ENCODE measurements at regions not wholly inside any gene's neighbourhood (a gene's known extent, or its start where the extent isn't known, plus 50 kb on each side); places are given as distances from the start of the nearest gene placed in this dataset.
A peak's percentile ranks its signal among the peaks of the same experiment; 100 is the strongest.
"Not testable (repeated sequence)": the region's sequence is repeated elsewhere in the genome, so short reads cannot be mapped to it uniquely, and the experiment has no call there.

DNA sequence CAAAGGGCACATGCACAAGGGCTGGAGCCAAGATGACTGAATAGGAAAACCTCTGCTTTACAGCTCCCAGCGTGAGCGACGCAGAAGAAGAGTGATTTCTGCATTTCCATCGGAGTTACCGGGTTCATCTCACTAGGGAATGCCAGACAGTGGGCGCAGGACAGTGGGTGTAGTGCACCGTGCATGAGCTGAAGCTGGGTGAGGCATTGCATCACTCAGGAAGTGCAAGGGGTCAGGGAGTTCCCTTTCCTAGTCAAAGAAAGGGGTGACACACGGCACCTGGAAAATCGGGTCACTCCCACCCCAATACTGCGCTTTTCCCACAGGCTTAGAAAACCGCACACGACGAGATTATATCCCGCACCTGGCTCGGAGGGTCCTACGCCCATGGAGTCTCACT, 64.5 kb upstream of the HTR1E start:
- DNase-seq (ENCODE audit: low read depth in 2 of 2), result not testable (repeated sequence)

- DNase-seq (ENCODE audit: low read depth in 2 of 2), result no peak
These were observed 65.6 kb upstream of the HTR1E start for GRCh38 chr6:86871681-86872080.

- DNase-seq (ENCODE audit: low read depth in 2 of 2), result no peak
These were observed 67.8 kb upstream of the HTR1E start for GRCh38 chr6:86869500-86869899.

GRCh38 chr6:86859513-86859912, 77.8 kb upstream of the HTR1E start:
- DNase-seq (ENCODE audit: low read depth in 2 of 2), result no peak

DNA sequence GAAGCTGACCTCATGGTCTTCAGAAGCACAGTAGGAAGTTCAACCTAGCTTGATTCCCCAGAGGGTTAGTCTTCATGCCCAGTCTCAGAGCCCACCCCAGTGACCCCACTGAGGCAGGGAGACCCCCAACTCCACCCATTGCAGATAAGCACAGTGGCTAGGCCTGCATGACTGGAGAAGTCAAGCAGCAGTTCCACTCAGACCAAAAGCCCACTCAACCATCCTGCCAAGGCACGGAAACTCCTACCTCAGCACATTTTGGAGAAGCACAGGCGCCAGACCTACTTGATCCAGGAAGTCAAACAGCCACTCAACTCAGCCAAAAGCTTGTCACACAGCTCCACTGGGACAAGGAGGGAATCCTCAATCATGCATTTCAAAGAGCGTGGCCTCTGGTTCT, 78.4 kb upstream of the HTR1E start:
- DNase-seq (ENCODE audit: low read depth in 2 of 2), result no peak

GRCh38 chr6:86857783-86858182, 79.5 kb upstream of the HTR1E start:
- DNase-seq (ENCODE audit: low read depth in 2 of 2), result no peak

- peak in 1 of 2 donors; percentile 5 for DNase-seq (ENCODE audit: low read depth in 2 of 2)
These were observed 80.3 kb upstream of the HTR1E start for GRCh38 chr6:86856937-86857563.

GRCh38 chr6:86856379-86856778, 80.9 kb upstream of the HTR1E start:
- DNase-seq (ENCODE audit: low read depth in 2 of 2), result no peak

DNA sequence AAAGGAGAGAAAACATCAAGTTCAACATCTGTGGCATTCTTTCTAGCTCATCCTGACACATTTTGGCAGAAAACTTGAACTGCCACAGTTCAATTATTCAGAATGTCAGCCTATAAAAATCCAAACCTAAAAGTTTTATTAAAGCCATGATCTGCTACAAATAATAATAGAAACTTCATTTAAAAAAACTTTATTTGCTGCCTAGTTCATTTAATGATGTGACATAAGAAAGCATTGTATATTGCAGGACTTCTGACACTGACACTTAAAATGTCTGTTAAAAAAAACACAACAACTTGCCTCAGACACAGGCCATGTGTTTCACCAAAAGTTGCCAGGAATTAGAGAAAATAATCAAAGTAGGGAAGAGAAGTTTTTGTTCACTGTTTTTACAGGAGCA, 88.3 kb upstream of the HTR1E start:
- DNase-seq (ENCODE audit: low read depth in 2 of 2), result no peak

DNA sequence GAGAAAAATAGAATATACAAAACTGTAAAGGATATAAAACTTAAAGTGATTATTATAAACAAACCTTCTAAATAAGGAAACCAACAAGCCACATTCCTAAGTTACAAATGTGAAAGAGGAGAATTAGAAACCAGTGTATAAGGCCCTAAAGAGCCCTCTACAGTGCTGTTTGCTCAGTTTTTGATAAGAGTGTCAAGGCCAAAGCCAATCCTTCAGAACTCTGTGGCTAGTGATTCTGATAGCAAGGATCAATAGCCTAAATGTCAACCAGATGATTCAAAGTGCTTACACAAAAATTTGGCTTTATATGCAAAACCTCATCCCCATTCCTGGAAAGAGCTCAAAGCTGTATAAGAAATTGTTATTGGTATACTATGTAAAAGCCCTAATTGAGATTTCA, 104.6 kb upstream of the HTR1E start:
- no peak for DNase-seq (ENCODE audit: low read depth in 2 of 2)

- DNase-seq (ENCODE audit: low read depth in 2 of 2), result no peak
These were observed 111.9 kb upstream of the HTR1E start for GRCh38 chr6:86825436-86825835.

- DNase-seq (ENCODE audit: low read depth in 2 of 2), result no peak
These were observed 114.6 kb upstream of the HTR1E start for GRCh38 chr6:86822747-86823146.

GRCh38 chr6:86820750-86821149, 116.6 kb upstream of the HTR1E start:
- DNase-seq (ENCODE audit: low read depth in 2 of 2), result no peak

GRCh38 chr6:86793649-86794048, 143.7 kb upstream of the HTR1E start:
- no peak for DNase-seq (ENCODE audit: low read depth in 2 of 2)

DNA sequence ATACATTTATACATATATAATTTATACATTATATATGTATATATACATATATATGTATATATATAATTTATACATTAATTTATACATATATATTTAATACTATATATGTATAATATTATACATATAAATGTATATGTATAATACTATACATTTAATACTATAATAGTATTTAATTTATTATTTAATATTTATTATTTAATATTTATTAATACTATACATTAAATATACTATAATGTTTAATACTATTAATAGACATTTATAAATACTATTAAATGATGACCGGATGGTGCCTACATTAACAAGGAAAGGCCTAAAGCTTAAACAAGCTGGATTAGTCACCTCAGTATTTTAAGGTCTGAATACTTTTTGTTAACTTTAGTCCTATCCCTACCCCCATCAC, 145.9 kb upstream of the HTR1E start:
- DNase-seq (ENCODE audit: low read depth in 2 of 2), result no peak

- no peak for DNase-seq (ENCODE audit: low read depth in 2 of 2)
These were observed 147.4 kb upstream of the HTR1E start for GRCh38 chr6:86789779-86790411.

DNA sequence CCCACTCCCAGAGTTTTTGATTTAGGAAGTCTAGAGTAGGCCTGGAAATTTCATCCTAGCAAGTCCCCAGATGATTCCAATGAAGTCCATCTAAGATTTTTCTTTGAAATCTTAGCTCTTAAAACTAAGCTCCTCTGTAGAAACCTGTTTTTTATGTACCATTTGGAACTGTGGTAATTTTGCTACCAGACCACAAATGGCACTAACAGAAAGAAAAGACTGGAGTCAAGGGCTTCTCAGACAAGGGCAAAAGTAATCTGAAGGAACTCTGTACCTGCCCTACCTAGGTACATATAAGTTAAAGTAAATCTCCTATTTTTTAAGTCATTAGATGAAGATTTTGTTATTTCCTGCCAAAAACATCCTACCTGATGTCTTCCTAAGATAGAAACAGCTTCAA, 155.0 kb upstream of the HTR1E start:
- no peak for DNase-seq (ENCODE audit: low read depth in 2 of 2)

DNA sequence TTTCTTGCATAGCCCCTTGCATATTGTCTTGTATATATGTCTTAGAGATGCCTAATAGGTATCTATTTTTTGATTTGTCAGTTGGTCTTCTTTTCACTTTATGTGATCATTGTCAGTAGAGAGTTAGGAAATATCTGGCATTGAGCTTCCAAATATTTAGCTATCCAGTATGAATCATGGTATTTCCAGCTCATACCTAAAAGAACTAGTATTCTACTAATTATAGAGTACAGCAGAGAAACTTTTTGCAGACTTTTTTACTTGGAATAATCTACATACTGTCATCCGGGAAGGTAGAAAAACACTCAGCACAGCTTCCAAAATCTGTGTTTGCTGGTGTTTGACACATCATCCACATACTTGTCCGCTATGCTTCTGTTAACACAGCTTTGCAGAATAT, 156.4 kb upstream of the HTR1E start:
- no peak for DNase-seq (ENCODE audit: low read depth in 2 of 2)

DNA sequence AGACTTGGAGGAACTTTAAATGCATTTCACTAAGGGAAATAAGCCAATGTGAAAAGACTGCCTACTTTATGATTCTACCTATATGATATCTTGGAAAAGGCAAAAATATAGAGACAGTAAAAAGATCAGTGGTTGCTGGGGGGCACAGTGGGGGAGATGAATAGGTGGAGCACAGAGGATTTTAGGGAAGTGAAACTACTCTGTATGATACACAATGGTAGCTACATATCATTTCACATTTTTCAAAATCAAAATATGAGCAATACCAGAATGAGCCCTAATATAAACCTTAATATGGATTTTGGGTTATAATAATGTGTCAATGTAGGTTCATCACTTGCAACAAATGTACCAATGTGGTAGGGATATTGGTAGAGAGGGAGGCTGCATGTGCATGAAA, 161.4 kb upstream of the HTR1E start:
- DNase-seq (ENCODE audit: low read depth in 2 of 2), result no peak

- no peak for DNase-seq (ENCODE audit: low read depth in 2 of 2)
These were observed 172.1 kb upstream of the HTR1E start for GRCh38 chr6:86765211-86765610.

DNA sequence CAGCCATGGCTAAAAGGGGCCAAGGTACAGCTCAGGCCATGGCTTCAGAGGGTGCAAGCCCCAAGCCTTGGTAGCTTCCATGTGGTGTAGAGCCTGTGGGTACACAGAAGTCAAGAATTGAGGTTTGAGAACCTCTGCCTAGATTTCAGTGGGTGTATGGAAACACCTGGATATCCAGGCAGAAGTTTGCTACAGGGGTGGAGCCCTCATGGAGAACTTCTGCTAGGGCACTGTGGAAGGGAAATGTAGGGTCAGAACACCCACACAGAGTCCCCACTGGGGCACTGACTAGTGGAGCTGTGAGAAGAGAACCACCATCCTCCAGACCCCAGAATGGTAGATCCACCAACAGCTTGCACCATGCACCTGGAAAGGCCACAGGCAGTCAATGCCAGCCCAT, 177.4 kb upstream of the HTR1E start:
- not testable (repeated sequence) for DNase-seq (ENCODE audit: low read depth in 2 of 2)

GRCh38 chr6:86756640-86757229, 180.6 kb upstream of the HTR1E start:
- DNase-seq (ENCODE audit: low read depth in 2 of 2), result no peak

- no peak for DNase-seq (ENCODE audit: low read depth in 2 of 2)
These were observed 193.3 kb upstream of the HTR1E start for GRCh38 chr6:86744048-86744447.

- DNase-seq (ENCODE audit: low read depth in 2 of 2), result no peak
These were observed 199.2 kb upstream of the HTR1E start for GRCh38 chr6:86738078-86738477.
